HEK293T (cell line): ENCODE measurements at regions not wholly inside any gene's neighbourhood (a gene's known extent, or its start where the extent isn't known, plus 50 kb on each side); places are given as distances from the start of the nearest gene placed in this dataset.

Experiments used
- CTCF ChIA-PET: fragments of 350-600 bp; formaldehyde crosslinking; extraction: SDS; loops from one replicate; lab custom pipeline; 2021; ENCODE audit warnings: antibody characterized with exemption, inconsistent platforms; lab: Yijun Ruan, JAX
- POLR2A ChIA-PET: fragments of 350-600 bp; formaldehyde crosslinking; extraction: SDS; loops from one replicate; lab custom pipeline; 2020; ENCODE audit warnings: antibody characterized with exemption, inconsistent platforms; lab: Yijun Ruan, JAX
- DNase-seq: peaks from one replicate; pipeline ENCODE4 v3.0.0; 2012; ENCODE audit warnings: mixed read lengths; ENCODE audit errors: extremely low spot score
- ARNT ChIP-seq: fragments of 450-650 bp; IDR thresholded peaks from 2 replicates; pipeline ENCODE4 v1.6.1; 2017; ENCODE audit warnings: mild to moderate bottlenecking
- BHLHE40 ChIP-seq: fragments of 450-650 bp; IDR thresholded peaks from 2 replicates; pipeline ENCODE4 v1.6.1; 2016; ENCODE audit warnings: mild to moderate bottlenecking, moderate library complexity, borderline replicate concordance
- CTBP1 ChIP-seq: fragments of 450-650 bp; IDR thresholded peaks from 2 replicates; pipeline ENCODE4 v1.6.1; 2016; ENCODE audit warnings: borderline replicate concordance
- ELF4 ChIP-seq: fragments of 450-650 bp; IDR thresholded peaks from 2 replicates; pipeline ENCODE4 v1.6.1; 2017; ENCODE audit warnings: antibody characterized with exemption
- FOXA1 ChIP-seq: fragments of 450-650 bp; IDR thresholded peaks from 2 replicates; pipeline ENCODE4 v1.6.1; 2016; ENCODE audit warnings: mild to moderate bottlenecking
- FOXK2 ChIP-seq: fragments of 450-650 bp; IDR thresholded peaks from 2 replicates; pipeline ENCODE4 v1.6.1; 2016; ENCODE audit warnings: mild to moderate bottlenecking
- FOXM1 ChIP-seq: fragments of 450-650 bp; IDR thresholded peaks from 2 replicates; pipeline ENCODE4 v1.6.1; 2017; ENCODE audit warnings: mild to moderate bottlenecking, borderline replicate concordance
- HDGF ChIP-seq: fragments of 450-650 bp; IDR thresholded peaks from 2 replicates; pipeline ENCODE4 v1.6.1; 2017; ENCODE audit warnings: antibody characterized with exemption, borderline replicate concordance
- L3MBTL2 ChIP-seq: fragments of 450-650 bp; conservative IDR thresholded peaks from 2 replicates; pipeline ENCODE4 v1.6.1; 2016; ENCODE audit warnings: mild to moderate bottlenecking
- LEF1 ChIP-seq: fragments of 450-650 bp; IDR thresholded peaks from 2 replicates; pipeline ENCODE4 v1.6.1; 2017; ENCODE audit warnings: mild to moderate bottlenecking, borderline replicate concordance
- NFRKB ChIP-seq: fragments of 450-650 bp; IDR thresholded peaks from 2 replicates; pipeline ENCODE4 v1.6.1; 2016; ENCODE audit warnings: mild to moderate bottlenecking, moderate library complexity
- SP1 ChIP-seq: fragments of 450-650 bp; IDR thresholded peaks from 2 replicates; pipeline ENCODE4 v1.6.1; 2017
- SUZ12 ChIP-seq: fragments of 450-650 bp; IDR thresholded peaks from 2 replicates; pipeline ENCODE4 v1.6.1; 2016; ENCODE audit warnings: mild to moderate bottlenecking
- TARDBP ChIP-seq: fragments of 450-650 bp; IDR thresholded peaks from 2 replicates; pipeline ENCODE4 v1.6.1; 2016
- ZNF384 ChIP-seq: fragments of 450-650 bp; IDR thresholded peaks from 2 replicates; pipeline ENCODE4 v1.6.1; 2016
- TF ChIP-seq, protein P1 (sequence below): fragments of 450-650 bp; IDR thresholded peaks from 2 replicates; pipeline ENCODE4 v1.6.1; 2016

GRCh38 chr7:155194382-155195140 lies 103.1 kb upstream of the INSIG1 start:
- DNase-seq = no peak
- no peak for TF ChIP-seq HDGF
- TF ChIP-seq ARNT = no peak
- no peak for TF ChIP-seq ZNF384
- TF ChIP-seq BHLHE40 = no peak
- no peak for TF ChIP-seq SP1
- TF ChIP-seq FOXK2 = no peak
- no peak for TF ChIP-seq CTBP1
- no peak for TF ChIP-seq LEF1
- TF ChIP-seq ELF4 = no peak
- no peak for TF ChIP-seq L3MBTL2
- no peak for TF ChIP-seq FOXA1
- no peak for TF ChIP-seq FOXM1
- TF ChIP-seq NFRKB = no peak
- TF ChIP-seq SUZ12 = no peak
- TF ChIP-seq, protein P1, sequence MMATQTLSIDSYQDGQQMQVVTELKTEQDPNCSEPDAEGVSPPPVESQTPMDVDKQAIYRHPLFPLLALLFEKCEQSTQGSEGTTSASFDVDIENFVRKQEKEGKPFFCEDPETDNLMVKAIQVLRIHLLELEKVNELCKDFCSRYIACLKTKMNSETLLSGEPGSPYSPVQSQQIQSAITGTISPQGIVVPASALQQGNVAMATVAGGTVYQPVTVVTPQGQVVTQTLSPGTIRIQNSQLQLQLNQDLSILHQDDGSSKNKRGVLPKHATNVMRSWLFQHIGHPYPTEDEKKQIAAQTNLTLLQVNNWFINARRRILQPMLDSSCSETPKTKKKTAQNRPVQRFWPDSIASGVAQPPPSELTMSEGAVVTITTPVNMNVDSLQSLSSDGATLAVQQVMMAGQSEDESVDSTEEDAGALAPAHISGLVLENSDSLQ = no peak
- ChIA-PET CTCF (no interaction called here), POLR2A (interaction anchor here (1.2 kb wide), 1 partner anchor 104 kb away, joined by 3 read pairs; the partner anchor contains the start of gene INSIG1)

DNA sequence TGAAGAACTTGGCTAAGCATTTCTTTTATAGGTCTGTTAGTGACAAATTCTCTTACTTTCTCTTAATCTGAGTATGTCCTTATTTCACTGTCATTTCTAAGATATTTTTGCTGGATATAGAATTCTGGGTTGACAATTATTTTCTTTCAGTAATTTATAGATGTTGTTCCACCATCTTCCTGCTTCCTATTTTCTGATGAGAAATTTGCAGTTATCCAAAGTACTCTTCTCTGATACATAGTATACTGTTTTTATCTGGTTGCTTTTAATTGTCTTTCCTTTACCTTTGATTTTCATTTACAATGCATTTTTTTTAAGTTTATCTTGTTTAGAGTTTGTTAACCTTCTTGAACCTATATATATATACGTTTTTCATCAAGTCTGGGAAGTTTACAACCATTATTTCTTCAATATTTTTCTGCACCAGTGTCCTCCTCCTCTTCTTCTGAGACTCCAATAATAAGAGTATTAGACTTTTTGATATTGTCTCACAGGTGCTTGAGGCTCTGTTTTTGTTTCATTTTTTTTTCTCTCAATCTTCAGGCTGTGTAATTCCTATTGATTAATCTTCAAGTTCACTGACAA lies 101.6 kb upstream of the INSIG1 start:
- no peak for DNase-seq
- POLR2A ChIA-PET = no interaction called here
- TF ChIP-seq FOXA1 = no peak
- no peak for TF ChIP-seq BHLHE40
- TF ChIP-seq TARDBP = no peak
- no peak for TF ChIP-seq ELF4
- TF ChIP-seq, protein P1 = no peak
- TF ChIP-seq SUZ12 = no peak
- TF ChIP-seq L3MBTL2 = no peak
- TF ChIP-seq NFRKB = no peak
- TF ChIP-seq CTBP1 = no peak
- TF ChIP-seq ARNT = no peak
- no peak for TF ChIP-seq FOXK2
- no peak for TF ChIP-seq HDGF
- CTCF ChIA-PET = interaction anchor here (1.0 kb wide), 1 partner anchor 149 kb away, joined by 3 read pairs; no protein-coding TSS in a partner anchor

DNA sequence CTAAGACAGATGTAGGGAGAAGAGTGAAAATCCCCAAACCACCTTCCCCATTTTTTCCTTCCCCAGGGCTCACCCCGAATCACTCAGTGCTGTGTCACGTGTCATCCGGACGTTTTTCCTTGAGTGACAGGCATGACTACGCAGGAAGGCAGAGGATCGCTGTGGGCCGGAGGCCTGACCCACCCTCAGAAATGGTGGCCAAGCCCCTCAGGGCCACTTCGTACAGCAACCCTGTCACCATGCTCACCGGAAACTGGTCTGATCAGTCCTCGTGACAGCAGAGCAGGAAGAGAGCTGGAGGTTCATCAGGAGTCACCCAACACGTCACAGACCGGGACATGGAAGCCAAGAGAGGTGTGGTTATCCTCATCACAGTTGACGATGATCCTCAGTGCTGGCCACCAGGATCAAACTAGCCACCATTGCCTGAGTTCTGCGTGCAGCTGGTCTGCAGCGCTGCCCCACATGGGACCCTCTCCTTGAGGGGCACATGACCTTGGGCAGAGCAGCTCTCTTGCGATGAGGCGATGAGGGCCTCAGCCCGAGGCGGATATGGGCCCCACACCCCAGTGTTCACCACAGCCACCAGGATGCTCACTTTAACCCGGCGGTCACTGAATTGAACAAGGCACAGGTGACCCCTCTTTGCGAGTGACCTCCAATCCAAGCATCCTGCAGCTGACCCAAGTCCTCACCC lies 99.3 kb upstream of the INSIG1 start:
- CTCF ChIA-PET = no interaction called here

GRCh38 chr7:155198901-155199845 lies 98.5 kb upstream of the INSIG1 start:
- DNase-seq = no peak
- ChIA-PET POLR2A (no interaction called here), CTCF (interaction anchor here (1.1 kb wide), 1 partner anchor 9 kb away, joined by 3 read pairs; no protein-coding TSS in a partner anchor)
- TF ChIP-seq CTBP1 (no peak), SP1 (no peak), ZNF384 (no peak), ARNT (no peak), NFRKB (no peak), FOXA1 (no peak), LEF1 (no peak), FOXM1 (no peak), ELF4 (no peak), SUZ12 (no peak), HDGF (no peak), BHLHE40 (no peak), FOXK2 (no peak)
- TF ChIP-seq, protein P1 = no peak

More for the DNA sequence above, 99.3 kb upstream of the INSIG1 start:
- TF ChIP-seq LEF1 (no peak), FOXA1 (no peak), ZNF384 (no peak), ARNT (no peak)
- TF ChIP-seq, protein P1 = no peak
- POLR2A ChIA-PET = no interaction called here
- DNase-seq = no peak
